ENCODE measurements at regions not wholly inside any gene's neighbourhood (a gene's known extent, or its start where the extent isn't known, plus 50 kb on each side); places are given as distances from the start of the nearest gene placed in this dataset.

GRCh38 chr9:86550401-86550800 is 196.2 kb upstream of the TUT7 start:
- H3K27me3 ChIP-seq (ENCODE audit: low read length), result no peaks in the 10 kb centered on the region
- TF ChIP-seq EZH2phosphoT487 (IDR thresholded peaks at IDR 0.05; ENCODE audit: borderline replicate concordance, low read length) (no peak), CTCF (conservative IDR thresholded peaks at IDR 0.05; ENCODE audit: low read depth, low read length) (no peak), EZH2 (IDR thresholded peaks at IDR 0.05; ENCODE audit: low read length, unreplicated experiment) (no peak)
- H3K4me3 ChIP-seq (ENCODE audit: low read length), result no peak overlapping the region
- H3K36me3 ChIP-seq (ENCODE audit: low read depth, low read length), result no peaks in the 10 kb centered on the region
- H3K4me2 ChIP-seq (ENCODE audit: low read length), result no peak overlapping the region
- POLR2A ChIA-PET (ENCODE audit: unreplicated experiment), result interaction anchor here (0.7 kb wide), 1 partner anchor 397 kb away, joined by 6 read pairs; no protein-coding TSS in a partner anchor
- no TSS peak for BruUV-seq (replicated peaks)
- CTCF ChIA-PET, result no interaction called here
- intact Hi-C loops (cut with micrococcal nuclease), result no loop called here
- H3K9me3 ChIP-seq (ENCODE audit: low read length), result no peaks in the 10 kb centered on the region
- ATAC-seq (no peak), DNase-seq (no peak)
- H3K79me2 ChIP-seq (ENCODE audit: low read length), result no peaks in the 10 kb centered on the region
- H3K9ac ChIP-seq (ENCODE audit: low read length), result no peak overlapping the region
- no peaks in the 10 kb centered on the region for H3F3A ChIP-seq (ENCODE audit: low read length, unreplicated experiment)
- H4K20me1 ChIP-seq (ENCODE audit: low read length), result no peaks in the 10 kb centered on the region
- H3K4me1 ChIP-seq (ENCODE audit: insufficient read depth, low read length), result no peaks in the 10 kb centered on the region
- H3K27ac ChIP-seq (ENCODE audit: low read length), result no peak overlapping the region
- no peaks in the 10 kb centered on the region for H3K9me2 ChIP-seq (replicated peaks; ENCODE audit: low read length)
- H2AFZ ChIP-seq (ENCODE audit: low read length), result no peak overlapping the region

GRCh38 chr9:86549920-86550319 is 195.7 kb upstream of the TUT7 start:
- H3K27me3 ChIP-seq (ENCODE audit: low read length), result no peaks in the 10 kb centered on the region
- H3K79me2 ChIP-seq (ENCODE audit: low read length), result no peaks in the 10 kb centered on the region
- no peak overlapping the region for H2AFZ ChIP-seq (ENCODE audit: low read length)
- H3K4me1 ChIP-seq (ENCODE audit: insufficient read depth, low read length), result no peaks in the 10 kb centered on the region
- H3K9me3 ChIP-seq (ENCODE audit: low read length), result no peaks in the 10 kb centered on the region
- no peaks in the 10 kb centered on the region for H3F3A ChIP-seq (ENCODE audit: low read length, unreplicated experiment)
- BruUV-seq (replicated peaks), result no TSS peak
- H3K36me3 ChIP-seq (ENCODE audit: low read depth, low read length), result no peaks in the 10 kb centered on the region
- no peaks in the 10 kb centered on the region for H4K20me1 ChIP-seq (ENCODE audit: low read length)
- DNase-seq (no peak), ATAC-seq (no peak)
- H3K4me3 ChIP-seq (ENCODE audit: low read length), result no peak overlapping the region
- TF ChIP-seq CTCF (conservative IDR thresholded peaks at IDR 0.05; ENCODE audit: low read depth, low read length), result no peak
- H3K27ac ChIP-seq (ENCODE audit: low read length), result no peak overlapping the region
- no peaks in the 10 kb centered on the region for H3K9me2 ChIP-seq (replicated peaks; ENCODE audit: low read length)
- CTCF ChIA-PET, result no interaction called here
- POLR2A ChIA-PET (ENCODE audit: unreplicated experiment), result interaction anchor here (0.7 kb wide), 1 partner anchor 397 kb away, joined by 6 read pairs; no protein-coding TSS in a partner anchor
- H3K9ac ChIP-seq (ENCODE audit: low read length), result no peak overlapping the region
- H3K4me2 ChIP-seq (ENCODE audit: low read length), result no peak overlapping the region
- intact Hi-C loops (cut with micrococcal nuclease), result no loop called here

- Histone ChIP-seq H2AFZ (ENCODE audit: low read length) (no peak overlapping the region), H3K9me3 (ENCODE audit: low read length) (no peaks in the 10 kb centered on the region), H3F3A (ENCODE audit: low read length, unreplicated experiment) (no peaks in the 10 kb centered on the region), H3K79me2 (ENCODE audit: low read length) (no peaks in the 10 kb centered on the region), H3K4me3 (ENCODE audit: low read length) (no peak overlapping the region), H3K4me2 (ENCODE audit: low read length) (no peak overlapping the region), H3K9ac (ENCODE audit: low read length) (no peak overlapping the region), H3K27ac (ENCODE audit: low read length) (no peak overlapping the region), H3K9me2 (replicated peaks; ENCODE audit: low read length) (no peaks in the 10 kb centered on the region), H3K36me3 (ENCODE audit: low read depth, low read length) (no peaks in the 10 kb centered on the region), H3K27me3 (ENCODE audit: low read length) (no peaks in the 10 kb centered on the region), H4K20me1 (ENCODE audit: low read length) (no peaks in the 10 kb centered on the region), H3K4me1 (ENCODE audit: insufficient read depth, low read length) (no peaks in the 10 kb centered on the region)
- TF ChIP-seq EZH2phosphoT487 (IDR thresholded peaks at IDR 0.05; ENCODE audit: borderline replicate concordance, low read length) (no peak), CTCF (conservative IDR thresholded peaks at IDR 0.05; ENCODE audit: low read depth, low read length) (no peak), EZH2 (IDR thresholded peaks at IDR 0.05; ENCODE audit: low read length, unreplicated experiment) (no peak)
- ChIA-PET POLR2A (ENCODE audit: unreplicated experiment) (no interaction called here), CTCF (no interaction called here)
- intact Hi-C loops (cut with micrococcal nuclease), result no loop called here
- ATAC-seq, result no peak
- DNase-seq, result no peak
- no TSS peak for BruUV-seq (replicated peaks)
Measured at GRCh38 chr9:86549401-86549811, 195.2 kb upstream of the TUT7 start.

Data from PC-3 (cell line).